ENCODE measurements at regions not wholly inside any gene's neighbourhood (a gene's known extent, or its start where the extent isn't known, plus 50 kb on each side); places are given as distances from the start of the nearest gene placed in this dataset.

DNA sequence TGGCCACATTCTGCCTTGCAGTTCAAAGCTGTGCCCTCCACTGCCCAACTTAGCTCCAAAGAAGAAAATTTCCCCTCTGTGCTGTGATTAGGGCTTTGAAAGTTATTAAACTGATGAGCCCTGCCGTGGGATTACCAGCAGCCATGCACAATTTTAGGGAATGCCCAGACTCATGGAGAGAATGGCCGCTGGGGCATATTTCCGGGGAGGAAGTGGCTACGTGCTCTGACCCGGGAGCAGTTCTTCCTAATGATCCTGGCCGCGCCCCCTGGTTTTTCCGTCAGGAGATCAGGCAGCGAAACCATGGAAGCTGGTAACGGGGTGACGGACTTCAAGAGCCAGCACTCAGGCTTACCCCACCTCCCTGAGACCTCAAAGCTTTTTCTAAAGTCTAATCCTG lies 365.5 kb upstream of the PFKP start:
- no peak overlapping the region for H2BK20ac ChIP-seq (ENCODE audit: low read depth, low read length, poor library complexity, severe bottlenecking)
- no peak overlapping the region for H2BK120ac ChIP-seq (ENCODE audit: low read depth, low read length, poor library complexity, severe bottlenecking)
- H3K4me2 ChIP-seq (ENCODE audit: insufficient read depth, insufficient read length, low read length), result no peak overlapping the region
- no peaks in the 10 kb centered on the region for H3K27me3 ChIP-seq (ENCODE audit: insufficient read depth, low read length)
- H2BK5ac ChIP-seq (ENCODE audit: insufficient read length, low read length), result no peak overlapping the region
- DNase-seq, result no peak
- H2BK12ac ChIP-seq (ENCODE audit: insufficient read length, low read depth, low read length), result no peak overlapping the region
- no peaks in the 10 kb centered on the region for H3K9me3 Mint-ChIP-seq
- no peaks in the 10 kb centered on the region for H3K23me2 ChIP-seq (ENCODE audit: insufficient read length, low read depth, low read length, poor library complexity, severe bottlenecking)
- H3K4me3 Mint-ChIP-seq, result no peak overlapping the region
- no peak overlapping the region for H3K27ac ChIP-seq (ENCODE audit: insufficient read length, low read depth, low read length)
- H3K4ac ChIP-seq (ENCODE audit: low read depth, low read length), result no peak overlapping the region
- TF ChIP-seq, protein P1, sequence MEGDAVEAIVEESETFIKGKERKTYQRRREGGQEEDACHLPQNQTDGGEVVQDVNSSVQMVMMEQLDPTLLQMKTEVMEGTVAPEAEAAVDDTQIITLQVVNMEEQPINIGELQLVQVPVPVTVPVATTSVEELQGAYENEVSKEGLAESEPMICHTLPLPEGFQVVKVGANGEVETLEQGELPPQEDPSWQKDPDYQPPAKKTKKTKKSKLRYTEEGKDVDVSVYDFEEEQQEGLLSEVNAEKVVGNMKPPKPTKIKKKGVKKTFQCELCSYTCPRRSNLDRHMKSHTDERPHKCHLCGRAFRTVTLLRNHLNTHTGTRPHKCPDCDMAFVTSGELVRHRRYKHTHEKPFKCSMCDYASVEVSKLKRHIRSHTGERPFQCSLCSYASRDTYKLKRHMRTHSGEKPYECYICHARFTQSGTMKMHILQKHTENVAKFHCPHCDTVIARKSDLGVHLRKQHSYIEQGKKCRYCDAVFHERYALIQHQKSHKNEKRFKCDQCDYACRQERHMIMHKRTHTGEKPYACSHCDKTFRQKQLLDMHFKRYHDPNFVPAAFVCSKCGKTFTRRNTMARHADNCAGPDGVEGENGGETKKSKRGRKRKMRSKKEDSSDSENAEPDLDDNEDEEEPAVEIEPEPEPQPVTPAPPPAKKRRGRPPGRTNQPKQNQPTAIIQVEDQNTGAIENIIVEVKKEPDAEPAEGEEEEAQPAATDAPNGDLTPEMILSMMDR (conservative IDR thresholded peaks at IDR 0.05), result no peak
- no peaks in the 10 kb centered on the region for H4K20me1 ChIP-seq (ENCODE audit: control insufficient read depth, insufficient read depth, insufficient read length)
- no peaks in the 10 kb centered on the region for H3K79me2 ChIP-seq (ENCODE audit: insufficient read depth, low read length)
- no peak overlapping the region for H3K18ac ChIP-seq (ENCODE audit: insufficient read length, low read depth, low read length)
- no peaks in the 10 kb centered on the region for H3K9me3 ChIP-seq (ENCODE audit: control insufficient read depth, low read depth, low read length)
- no peaks in the 10 kb centered on the region for H3K27me3 Mint-ChIP-seq (ENCODE audit: low read depth)
- H4K8ac ChIP-seq (replicated peaks; ENCODE audit: insufficient read length, low read depth, low read length), result no peak overlapping the region
- no peak overlapping the region for H4K5ac ChIP-seq (ENCODE audit: insufficient read length, low read depth, low read length)
- no peak overlapping the region for H4K91ac ChIP-seq (ENCODE audit: insufficient read length, low read depth, low read length)
- no peaks in the 10 kb centered on the region; a peak in 1 of 7 replicates for H3K36me3 Mint-ChIP-seq (ENCODE audit: insufficient read depth in 1 of 3, low read depth in 3 of 3)
- peaks cover 3% of the 10 kb centered on the region; the same call in 1 of the 2 replicates for H3K4me1 ChIP-seq (ENCODE audit: insufficient read depth, low read length)
- H3K23ac ChIP-seq (ENCODE audit: insufficient read length, low read depth, low read length), result no peak overlapping the region
- H3K56ac ChIP-seq (ENCODE audit: insufficient read length, low read depth, low read length), result no peak overlapping the region
- no peak overlapping the region for H3T11ph ChIP-seq (ENCODE audit: low read length)
- H3K9ac ChIP-seq (ENCODE audit: extremely low read depth, insufficient read length, low read length), result no peak overlapping the region
- no peak overlapping the region for H2AK5ac ChIP-seq (ENCODE audit: insufficient read length, low read length)
- H3K14ac ChIP-seq (ENCODE audit: insufficient read depth, low read length), result no peak overlapping the region
- peaks cover 7 to 8% of the 10 kb centered on the region in 2 experiments for H3K4me1 Mint-ChIP-seq
- no peaks in the 10 kb centered on the region for H3K79me1 ChIP-seq (ENCODE audit: insufficient read depth, low read depth, low read length, poor library complexity, severe bottlenecking)
- H3K27ac Mint-ChIP-seq, result no peak overlapping the region
- no peak overlapping the region for H2AFZ ChIP-seq (ENCODE audit: low read length)
- no peak overlapping the region for H2BK15ac ChIP-seq (ENCODE audit: low read depth, low read length)
- WGBS (ENCODE audit: extremely low coverage, insufficient read length, low lambda C conversion rate), result no CpG with 5 or more reads among the region's 11 CpGs
